Left ventricle myocardium superior (tissue), 1 donor: ENCODE measurements at regions not wholly inside any gene's neighbourhood (a gene's known extent, or its start where the extent isn't known, plus 50 kb on each side); places are given as distances from the start of the nearest gene placed in this dataset.

Source experiments
- ATAC-seq: fragments of 200-7000 bp; cut with Tn5 transposase; one replicate; pipeline ENCODE4 v1.9.1; 2020; ENCODE audit warnings: mild to moderate bottlenecking, moderate library complexity
- DNase-seq: peaks from one replicate; pipeline ENCODE4 v3.0.0-alpha.2; 2020
- intact Hi-C: fragments of 100-400 bp; cut with micrococcal nuclease; formaldehyde crosslinking; loops from one replicate; pipeline ENCODE4 v1.11.0; 2022
- donor health status: DM: no; HTN: yes; CAD: no; lungs with severe emphysema.

DNA sequence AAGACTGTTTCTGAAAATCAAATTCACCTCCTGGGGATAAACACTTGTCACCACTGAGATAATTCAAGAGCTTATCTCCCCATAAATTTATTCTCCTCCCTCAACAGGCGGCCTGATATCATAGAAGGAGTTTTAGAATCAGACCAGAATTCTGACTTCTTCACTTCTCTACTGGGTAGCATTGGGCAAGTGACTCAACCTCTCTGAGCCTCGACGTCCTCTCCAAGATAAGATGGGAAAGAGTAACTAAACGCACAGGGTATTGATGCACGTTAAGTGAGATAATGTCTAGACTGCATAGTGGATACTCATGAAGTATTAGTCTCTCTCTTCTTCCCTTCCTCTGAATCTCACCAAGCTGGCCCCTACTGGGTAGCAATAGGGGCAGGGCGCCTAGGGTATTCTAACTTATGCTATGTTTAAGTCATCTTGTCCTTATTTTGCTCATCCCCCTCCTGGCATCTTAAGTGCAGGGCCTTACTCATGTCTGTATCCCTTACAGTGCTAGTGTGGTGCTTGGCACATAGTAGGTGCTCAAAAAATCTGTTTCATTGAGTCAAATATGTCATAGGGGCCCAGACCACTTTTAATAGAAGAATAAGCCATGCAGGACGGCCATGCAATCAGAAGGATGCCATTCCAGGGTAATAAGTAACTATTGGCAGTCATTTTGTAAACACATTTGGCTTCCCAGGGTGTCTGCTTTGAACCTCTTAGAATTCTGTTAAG is 476.4 kb upstream of the CCL2 start:
- intact Hi-C loops = no loop called here
- ATAC-seq (no peak), DNase-seq (no peak)

DNA sequence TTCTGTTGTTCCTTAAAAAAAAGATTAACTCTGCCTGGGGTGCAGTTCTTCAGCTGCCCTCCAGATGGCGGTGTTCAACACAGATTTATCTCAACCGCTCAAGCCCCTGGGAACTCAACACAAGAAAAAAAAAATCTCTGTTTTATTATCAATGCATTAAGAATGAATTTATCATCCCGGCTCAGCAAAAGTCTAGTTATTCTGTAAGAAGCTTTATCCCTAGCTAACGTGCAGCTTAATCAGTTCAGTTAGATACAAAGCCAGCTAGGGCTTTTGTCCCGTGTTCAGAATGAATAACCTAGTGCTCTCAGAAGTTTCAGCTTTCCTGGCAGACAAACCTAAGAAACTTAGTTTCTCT is 475.9 kb upstream of the CCL2 start:
- intact Hi-C loops = no loop called here
- ATAC-seq (peak; percentile 36), DNase-seq (peak; percentile 40)

DNA sequence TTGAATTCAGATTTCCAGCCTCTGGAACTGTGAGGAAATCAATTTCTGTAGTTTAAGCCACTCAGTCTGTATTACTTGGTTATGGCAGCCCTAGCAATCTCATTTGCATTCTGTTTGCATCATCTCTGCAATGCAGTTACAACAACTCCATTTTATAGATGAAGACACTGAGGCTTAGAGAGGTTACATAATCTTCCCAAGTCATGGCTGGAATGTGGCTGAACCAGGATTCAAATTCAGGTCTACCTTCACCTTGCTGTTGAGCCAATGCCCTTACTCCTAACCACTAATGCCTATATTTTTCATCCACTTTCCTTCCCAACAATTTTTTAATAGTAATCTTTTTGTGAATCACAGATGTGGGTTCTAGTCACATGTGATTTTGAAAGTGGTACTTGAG is 469.8 kb upstream of the CCL2 start:
- intact Hi-C loops = loop anchor here (10.0 kb wide), 1 partner anchor 360 kb away; no protein-coding TSS in a partner anchor
- no peak for DNase-seq
- ATAC-seq = no peak

DNA sequence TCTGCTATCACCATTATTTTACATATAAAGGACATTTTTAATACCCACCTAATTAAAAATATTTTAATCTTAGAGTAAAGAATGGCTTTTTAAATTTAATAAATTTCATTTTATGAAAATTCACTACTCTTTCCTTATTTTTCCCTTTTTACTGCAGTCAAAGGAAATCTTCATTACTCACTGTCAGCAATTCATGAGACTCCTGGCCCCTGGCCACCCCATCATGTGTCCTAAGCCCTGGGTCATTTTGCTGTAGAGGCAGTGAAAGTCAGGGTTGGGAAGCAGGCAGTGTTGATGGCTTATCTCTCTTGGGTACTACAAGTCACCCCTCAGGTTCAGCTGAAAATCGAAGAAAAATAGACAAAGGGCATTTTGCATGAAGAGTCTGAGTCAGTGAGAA is 468.6 kb upstream of the CCL2 start:
- ATAC-seq (no peak), DNase-seq (peak; percentile 47)
- intact Hi-C loops = loop anchor here (10.0 kb wide), 1 partner anchor 358 kb away; no protein-coding TSS in a partner anchor

DNA sequence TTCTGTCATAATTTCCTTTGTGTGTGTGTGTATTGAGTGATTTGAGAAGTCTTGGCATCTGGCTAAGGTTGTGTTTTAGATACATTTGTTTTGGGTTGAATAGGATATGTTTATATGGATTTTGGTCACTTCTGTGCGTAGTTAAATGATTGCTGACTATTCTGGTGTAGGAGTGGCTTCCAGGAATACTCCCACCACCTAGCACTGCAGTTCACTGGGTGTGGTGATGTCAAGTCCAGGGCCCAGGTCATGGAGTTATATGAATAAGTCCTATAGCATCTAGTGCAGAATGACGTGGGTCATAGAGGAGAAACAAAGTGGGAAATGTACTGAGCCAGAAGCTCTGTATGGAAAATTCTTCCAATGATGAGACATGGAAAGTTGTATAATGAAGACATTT is 465.4 kb upstream of the CCL2 start:
- no peak for ATAC-seq
- intact Hi-C loops = loop anchor here (10.0 kb wide), 1 partner anchor 355 kb away; no protein-coding TSS in a partner anchor

DNA sequence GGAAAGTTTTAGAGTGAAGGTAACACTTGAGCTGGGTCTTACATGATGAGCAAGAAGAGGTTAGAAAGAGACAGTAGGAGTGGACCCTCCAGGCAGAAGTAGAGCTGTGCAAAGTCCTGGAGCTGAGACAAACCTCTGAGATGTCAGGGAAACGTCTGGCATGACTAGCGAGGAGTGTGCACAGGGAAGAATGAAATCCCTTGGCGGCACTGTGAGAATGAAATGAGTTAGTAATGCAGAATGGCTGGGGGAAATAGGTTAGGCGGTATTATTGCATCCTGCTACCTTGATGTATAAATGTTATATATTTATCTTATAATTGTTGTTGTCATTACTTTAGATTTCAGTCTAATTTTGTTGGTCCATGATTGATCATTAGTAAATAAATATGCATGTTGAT is 457.9 kb upstream of the CCL2 start:
- intact Hi-C loops = no loop called here
- ATAC-seq = no peak
- DNase-seq = no peak

More for the DNA sequence above, 465.4 kb upstream of the CCL2 start:
- DNase-seq = no peak

DNA sequence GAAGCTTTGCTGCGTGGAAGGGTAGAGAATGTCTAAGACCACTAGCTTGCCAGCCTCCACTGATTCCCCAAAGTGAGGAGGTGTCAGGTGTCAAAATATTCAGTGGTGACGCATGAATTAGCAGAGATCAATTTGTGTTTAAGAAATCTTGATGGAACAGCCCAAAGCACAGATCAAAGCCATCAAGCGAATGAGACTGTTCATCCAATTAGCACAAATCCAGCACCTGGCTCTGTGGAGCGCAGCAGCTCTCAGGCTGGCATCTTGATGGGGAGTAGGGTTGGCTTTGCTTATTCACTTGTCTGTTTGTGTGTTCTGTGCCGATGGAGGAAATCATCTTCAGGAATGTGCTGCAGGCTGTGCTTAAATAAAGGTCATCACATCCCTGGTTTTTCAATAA is 456.8 kb upstream of the CCL2 start:
- ATAC-seq = no peak
- intact Hi-C loops = no loop called here
- no peak for DNase-seq

DNA sequence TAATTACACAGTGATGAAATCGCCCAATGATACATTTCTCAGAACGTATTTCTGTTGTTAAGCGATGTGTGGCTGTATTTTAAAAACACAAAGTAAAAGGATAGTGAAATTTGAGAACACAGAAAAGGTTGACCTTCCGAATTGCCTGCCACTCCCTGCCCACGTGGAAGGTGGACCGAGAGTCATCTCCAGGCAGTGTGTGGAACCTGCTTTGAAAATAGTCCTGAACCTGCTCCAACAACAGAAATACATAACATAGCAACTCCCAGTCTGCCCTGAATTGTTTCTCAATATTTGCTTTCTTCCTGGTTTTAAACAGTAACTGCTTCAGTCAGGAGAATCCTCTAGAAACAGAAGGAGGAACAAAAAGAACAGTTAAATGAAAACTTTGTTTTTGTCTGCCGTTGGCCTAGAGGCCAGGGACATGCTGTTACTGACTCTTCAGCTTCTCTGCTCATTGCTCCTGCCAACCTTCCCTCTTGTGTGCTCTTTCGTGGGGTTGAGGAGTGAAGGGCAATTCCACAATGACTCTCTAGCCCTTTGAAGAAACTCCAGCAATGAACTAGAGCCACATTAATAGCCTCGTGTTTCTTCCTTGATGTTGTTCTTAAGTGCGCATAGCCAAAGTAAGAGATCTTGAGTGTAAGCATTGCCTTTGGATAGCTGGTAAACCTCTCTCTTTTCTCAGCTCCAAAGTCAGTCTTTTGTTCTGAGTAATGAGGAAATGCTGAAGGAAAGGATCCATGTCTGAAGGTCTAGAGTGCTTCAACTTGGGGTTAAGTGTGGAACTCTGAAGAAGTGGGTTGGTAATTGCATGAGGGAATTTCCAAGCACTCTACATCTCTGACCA is 452.5 kb upstream of the CCL2 start:
- ATAC-seq (peak; percentile 21), DNase-seq (no peak)
- intact Hi-C loops = no loop called here

DNA sequence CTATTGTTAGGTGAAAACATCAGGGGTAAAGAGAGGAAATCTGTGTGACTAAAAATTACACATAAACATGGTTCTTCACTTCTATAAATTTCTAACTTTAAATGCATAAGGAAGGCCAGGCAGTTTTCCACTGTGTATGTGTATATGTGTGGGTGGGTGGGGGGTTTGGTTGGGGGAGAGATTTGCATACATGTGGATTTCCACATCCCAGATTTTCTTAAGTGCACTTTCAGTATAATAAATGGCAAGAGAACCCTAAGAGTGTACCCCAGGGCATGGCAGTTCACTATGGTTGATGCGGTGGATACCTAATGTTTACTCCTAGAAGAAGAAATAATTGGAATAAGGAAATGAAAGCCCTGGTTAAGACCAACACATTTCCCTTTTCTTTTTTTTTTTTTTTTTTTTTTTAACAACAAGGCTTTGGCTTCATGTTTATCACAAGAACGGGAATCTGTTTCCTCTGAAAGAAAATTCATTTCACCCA is 451.8 kb upstream of the CCL2 start:
- peak; percentile 24 for ATAC-seq
- no peak for DNase-seq
- intact Hi-C loops = no loop called here

DNA sequence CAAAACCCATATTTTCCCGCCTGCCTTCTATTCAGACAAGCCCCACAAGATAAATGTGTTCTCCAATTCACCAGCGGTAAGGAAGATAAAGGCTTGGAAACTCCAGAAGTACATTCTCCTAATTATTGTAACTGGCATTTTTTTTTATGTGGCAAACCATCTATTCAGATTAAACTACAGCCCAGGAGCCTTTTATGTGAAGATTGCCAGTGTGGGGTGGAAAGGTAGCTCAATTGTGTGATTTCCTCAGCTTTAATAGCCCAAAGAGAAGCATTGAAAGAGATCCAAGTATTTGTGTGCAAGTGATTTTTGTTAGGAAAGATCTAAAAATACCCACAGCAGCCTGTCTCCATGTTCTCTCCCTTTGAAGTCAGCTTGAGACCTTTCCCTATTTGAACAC is 451.4 kb upstream of the CCL2 start:
- ATAC-seq = no peak
- no peak for DNase-seq
- intact Hi-C loops = no loop called here

DNA sequence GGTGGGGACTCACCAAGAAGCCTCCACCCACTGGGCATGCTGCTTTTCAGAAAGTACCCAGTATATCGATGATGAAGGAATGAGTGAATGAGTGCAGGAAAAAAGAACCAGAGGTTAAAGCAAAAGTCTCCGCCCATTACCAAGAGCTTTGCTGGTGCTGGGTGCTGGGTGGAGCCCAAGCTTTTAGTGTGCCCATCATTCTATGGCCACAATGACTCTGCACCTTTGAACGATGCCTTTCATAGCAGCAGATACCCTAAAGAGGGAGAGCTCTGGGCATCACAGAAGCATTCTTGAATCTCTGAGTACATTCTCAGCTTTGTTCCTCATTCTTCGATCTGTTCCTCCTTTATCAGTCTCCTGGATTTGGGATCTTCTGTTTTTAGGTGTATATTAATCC is 450.7 kb upstream of the CCL2 start:
- intact Hi-C loops = no loop called here
- no peak for DNase-seq

DNA sequence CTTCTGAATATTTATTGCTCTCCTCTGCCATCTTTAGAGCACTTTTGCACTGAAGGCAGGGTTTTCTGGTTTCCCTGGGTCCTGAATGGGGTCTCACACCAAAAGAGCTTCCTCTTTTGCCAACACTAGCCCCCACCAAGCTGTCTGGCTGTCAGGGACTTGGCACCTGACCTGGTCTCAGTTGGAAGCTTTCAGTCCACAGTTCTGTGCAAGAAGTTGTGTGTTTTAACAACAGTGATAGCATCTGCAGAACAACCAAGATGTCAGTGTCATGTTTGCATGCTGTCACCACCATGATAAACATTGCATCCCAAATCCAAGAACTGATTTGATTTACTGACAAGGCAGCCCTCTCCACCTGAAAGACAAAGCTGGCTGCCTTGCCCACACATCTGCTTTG is 448.5 kb upstream of the CCL2 start:
- intact Hi-C loops = no loop called here
- DNase-seq (no peak), ATAC-seq (no peak)

More for the DNA sequence above, 450.7 kb upstream of the CCL2 start:
- no peak for ATAC-seq

DNA sequence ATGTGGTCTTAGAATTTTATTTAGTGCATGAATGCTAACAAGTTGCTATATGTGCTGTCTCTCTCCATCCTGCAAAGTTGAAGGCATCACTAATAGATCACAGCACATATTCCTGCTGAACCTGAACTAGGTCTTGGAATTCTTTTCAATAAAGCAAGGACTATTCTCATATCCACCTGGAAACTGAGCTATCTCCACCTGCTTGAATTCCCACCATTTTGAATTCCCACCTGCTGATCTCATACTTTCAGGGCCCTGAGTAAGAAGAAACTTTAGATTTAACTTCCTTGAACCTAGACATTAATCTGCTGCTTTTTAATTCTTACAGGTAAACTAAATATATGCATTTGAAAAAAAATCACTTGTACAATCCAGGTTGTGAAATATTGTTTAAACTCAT is 445.3 kb upstream of the CCL2 start:
- intact Hi-C loops = no loop called here
- DNase-seq = no peak
- no peak for ATAC-seq

DNA sequence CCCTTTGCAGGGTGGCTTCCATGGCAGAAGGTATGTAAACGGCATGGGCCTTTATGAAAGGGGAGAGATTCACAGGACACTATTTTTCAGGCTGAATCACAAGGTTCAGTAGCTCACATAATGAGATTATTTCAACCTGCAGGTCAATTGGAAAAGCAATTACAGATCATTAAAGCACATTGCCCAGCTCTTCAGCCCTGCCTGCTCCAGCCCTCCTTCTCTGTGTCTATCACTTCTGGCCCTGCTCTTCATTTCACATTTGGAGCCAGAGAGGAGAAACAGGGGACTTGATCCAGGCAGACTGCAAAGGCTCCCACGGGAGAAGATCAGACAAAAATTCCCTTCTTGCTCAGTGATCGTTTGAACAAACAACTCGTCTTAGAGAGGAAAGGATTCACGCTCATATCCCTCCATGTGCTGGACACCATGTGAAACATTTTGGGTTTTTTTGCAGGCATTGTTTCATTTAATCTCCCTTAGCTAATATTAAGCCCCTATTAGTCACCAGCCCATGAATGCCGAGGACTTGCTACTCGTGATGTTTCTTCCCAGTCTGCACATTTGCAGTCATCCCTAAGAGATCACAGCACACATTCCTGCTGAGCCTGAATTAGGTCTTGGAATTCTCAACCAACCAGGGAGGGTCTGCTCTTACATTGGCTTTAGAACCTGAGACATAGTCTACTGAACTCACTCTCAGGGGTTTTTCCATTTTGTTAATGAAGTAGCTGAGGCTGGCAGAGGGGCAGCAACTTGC is 443.9 kb upstream of the CCL2 start:
- ATAC-seq (no peak), DNase-seq (no peak)
- intact Hi-C loops = no loop called here

DNA sequence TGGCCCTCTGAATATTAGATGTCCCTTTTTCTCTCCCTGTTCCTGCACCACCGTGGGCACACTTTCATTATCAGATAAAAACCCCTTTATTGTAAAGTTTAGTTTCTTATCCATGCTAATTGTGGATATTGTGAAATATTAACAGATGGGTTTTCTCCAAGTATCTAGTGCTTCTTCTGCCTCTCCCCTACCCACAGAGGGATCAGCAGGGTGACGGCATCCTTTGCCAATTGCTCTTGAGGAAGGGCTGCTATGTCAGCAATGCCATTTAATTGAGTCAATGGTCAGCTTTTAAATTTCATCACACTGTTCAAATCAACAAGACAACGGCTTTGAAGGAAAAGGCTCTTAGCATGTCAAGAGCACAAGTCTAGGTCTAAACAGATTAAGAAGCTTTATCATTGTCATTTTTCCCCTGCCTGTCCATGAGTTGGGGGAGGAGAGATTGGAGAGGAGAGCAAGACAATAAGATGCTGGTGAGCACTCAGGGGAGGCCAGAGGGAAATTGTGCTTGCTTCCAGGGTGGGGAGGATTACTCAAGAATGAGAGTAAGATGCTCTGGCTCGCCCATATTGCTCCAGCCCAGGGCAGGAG is 443.0 kb upstream of the CCL2 start:
- ATAC-seq (no peak), DNase-seq (no peak)
- intact Hi-C loops = no loop called here

DNA sequence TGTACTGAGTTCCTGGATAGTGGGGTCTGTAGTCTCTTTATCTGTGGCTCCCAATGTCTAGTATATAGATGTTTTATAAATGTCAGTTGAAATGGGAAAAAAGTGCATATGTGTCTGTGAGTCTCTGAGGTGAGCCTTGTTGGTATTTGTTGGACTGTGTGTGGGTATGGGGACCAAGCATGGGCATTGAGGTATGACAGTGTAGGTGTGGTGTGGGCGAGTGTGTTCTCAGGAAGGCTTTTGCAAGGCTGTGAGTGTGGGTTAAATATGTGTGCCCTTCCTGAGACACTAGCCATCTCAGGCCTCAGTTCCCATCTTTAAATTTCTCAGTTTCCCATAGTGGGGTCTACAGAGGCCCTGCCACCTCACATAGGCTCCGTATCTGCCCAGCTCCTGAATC is 440.2 kb upstream of the CCL2 start:
- no peak for ATAC-seq
- intact Hi-C loops = no loop called here

DNA sequence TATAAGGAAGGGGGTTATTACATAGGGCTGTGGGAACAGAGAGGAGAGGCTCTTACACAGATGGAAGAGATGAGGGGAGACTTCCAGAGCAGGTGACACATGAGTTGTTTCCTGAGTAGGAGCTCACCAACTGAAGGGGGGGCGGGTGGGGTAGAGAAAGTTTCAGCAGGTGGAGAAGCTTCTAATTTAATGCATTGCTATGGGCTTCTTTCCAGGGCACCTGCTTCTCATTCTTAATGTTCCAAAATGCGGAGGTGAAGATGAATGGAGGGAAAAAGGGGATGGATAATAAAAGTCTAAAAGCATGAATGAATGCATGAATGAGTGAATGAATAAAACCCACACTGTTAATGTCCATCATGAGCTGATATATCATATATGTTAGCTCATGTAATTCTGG is 439.0 kb upstream of the CCL2 start:
- no peak for ATAC-seq
- no peak for DNase-seq
- intact Hi-C loops = no loop called here

More for the DNA sequence above, 440.2 kb upstream of the CCL2 start:
- no peak for DNase-seq

DNA sequence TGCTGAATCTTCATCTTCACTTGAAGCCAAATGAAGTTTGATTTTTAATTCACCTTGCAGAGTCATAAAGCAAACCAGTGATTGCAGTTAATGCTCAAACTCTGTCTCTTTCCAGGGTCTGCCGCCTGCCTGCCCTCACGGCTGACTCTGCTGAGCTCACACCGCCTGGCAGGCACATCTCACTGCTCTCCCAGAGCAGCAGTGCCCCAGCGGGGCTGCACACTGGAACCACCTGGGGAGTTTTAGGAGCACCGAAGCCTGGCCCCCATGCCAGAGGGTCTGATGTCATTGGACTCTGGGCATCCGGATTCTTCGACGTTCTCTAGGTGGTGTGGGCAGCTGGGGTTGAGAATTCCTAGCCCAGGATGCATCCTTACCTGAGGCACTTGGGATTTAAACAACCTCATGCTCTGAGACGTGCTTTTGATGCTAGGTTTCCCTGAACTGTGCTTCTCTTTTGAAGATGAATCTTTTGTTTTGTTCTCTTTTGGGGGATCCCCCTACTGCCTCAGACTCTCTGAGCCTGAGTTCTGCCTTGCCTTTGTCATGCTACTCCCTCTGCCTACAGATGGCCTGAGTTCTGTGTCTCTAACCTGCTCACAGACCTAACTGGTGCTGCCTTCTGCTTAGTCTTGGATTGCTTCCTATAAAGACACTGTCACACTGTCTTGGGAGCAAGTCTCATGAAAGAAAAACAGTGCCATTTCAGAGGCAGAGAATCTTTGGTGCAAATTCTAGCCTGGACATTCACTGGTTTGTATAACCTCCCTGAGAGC is 438.1 kb upstream of the CCL2 start:
- intact Hi-C loops = no loop called here
- DNase-seq (no peak), ATAC-seq (no peak)

DNA sequence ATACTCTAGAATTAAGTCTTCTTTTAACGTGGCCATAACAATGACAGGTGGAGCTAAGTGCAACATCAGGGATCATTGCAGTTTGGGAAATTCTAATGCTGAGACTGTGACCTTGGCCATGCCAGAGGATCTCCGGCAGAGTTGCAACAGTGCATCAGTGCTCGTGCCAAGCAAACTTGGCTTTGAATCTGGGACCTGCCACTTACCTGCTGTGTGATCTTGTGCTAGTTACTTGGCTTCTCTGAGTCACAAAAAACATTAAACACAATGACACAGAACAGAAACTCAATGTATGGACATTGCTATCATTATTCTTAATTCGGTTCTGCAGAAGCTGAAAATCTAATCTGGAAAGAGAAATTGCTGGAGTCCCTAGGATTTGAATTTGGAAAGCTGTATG is 435.5 kb upstream of the CCL2 start:
- no peak for DNase-seq
- intact Hi-C loops = no loop called here
- ATAC-seq = no peak
